SW 1271 (cell line): ENCODE measurements at regions not wholly inside any gene's neighbourhood (a gene's known extent, or its start where the extent isn't known, plus 50 kb on each side); places are given as distances from the start of the nearest gene placed in this dataset.

Experiments used
- DNase-seq, 2 experiments: peaks; one replicate each; lab custom pipeline; 2025; lab: John Stamatoyannopoulos, UW

DNA sequence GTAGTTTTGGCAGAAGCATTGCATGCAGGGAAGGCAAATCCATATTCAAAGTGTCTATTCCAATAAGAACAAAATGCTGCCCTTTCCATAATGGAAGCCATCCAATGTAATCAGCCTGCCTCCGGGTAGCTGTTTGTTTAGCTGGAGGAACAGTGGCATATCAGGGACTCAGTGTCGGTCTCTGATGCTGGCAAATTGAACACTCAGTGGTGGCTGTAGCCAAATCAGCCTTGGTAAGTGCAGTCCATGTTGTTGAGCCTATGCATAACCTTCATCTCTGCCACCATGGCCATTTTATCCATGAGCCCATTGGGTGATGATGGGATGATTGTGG lies 147.8 kb upstream of the MAX start:
- no peak for DNase-seq

DNA sequence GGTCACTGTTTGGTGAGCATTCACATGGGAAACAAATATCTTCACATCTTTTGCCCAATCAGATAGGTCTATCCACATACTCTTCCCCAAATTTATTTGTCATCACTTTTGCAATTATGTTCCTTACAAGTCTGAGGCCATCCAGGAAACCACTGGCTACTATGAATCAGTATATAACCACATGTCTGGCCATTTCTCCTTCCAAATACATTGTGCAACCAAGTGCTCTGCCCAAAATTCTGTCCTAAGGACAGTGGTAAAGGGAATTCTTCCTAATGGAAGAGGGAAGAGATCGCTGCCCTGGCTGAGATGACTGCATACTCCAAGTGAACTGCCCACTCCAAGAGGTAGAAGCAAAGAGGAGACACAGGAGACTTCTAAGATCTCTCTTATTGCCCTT lies 148.9 kb upstream of the MAX start:
- DNase-seq = no peak

DNA sequence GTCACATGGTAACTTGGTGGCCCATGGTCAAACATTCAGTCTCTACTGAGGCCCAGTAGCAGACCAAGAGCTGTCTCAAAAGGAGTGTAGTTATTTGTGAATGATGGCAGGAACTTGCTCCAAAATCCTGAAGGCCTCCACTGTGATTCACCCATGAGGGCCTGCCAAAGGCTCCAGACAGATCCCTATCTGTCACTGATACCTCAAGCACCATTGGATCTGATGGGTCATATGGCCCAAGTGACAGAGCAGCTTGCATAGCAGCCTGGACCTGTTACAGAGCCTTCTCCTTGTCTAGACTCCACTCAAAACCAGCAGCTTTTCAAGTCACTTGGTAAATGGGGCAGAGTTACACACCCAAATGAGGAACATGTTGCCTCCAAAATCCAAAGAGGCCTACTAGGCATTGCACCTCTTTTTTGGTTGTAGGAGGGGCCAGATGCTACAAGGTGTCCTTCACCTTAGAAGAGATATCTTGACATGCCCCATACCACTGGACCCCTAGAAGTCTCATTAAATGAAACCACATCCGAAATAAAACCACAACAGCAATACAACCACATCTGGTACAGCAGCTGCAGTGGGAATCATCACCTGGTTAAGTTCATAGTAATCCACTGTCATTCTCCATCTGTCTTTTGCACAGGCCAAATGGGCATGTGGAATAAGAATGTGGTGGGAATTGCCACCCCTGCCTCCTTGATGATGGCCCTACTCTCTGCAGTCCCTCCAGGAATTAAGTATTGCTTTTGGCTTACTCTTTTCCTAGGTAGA lies 150.4 kb upstream of the MAX start:
- no peak for DNase-seq

DNA sequence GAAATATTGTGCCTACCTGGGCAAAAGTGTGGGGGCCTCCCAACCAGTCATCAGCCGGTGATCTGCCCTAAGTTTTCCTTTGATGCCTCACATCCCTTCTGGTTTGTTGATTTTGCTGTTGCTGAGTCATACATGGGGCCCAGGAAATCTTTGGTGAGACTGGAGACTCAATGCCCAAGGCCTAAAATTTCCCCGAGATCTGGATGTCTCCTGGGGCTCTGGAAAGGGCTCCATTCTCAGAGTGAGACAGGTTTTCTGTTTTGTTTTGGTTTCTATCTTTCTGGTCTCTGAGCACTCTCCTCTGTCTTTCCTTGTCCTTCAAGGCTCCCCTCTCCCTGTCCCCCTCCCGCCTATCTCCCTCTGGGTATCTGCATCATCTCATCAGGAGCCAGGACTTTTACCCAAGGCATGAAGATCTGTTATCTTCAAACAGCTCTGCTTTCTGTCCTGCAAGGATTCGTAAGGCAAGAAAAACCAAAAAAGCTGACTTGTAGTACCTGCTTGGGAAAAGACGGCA lies 152.8 kb upstream of the MAX start:
- peak; percentile 42 to 50 for DNase-seq

DNA sequence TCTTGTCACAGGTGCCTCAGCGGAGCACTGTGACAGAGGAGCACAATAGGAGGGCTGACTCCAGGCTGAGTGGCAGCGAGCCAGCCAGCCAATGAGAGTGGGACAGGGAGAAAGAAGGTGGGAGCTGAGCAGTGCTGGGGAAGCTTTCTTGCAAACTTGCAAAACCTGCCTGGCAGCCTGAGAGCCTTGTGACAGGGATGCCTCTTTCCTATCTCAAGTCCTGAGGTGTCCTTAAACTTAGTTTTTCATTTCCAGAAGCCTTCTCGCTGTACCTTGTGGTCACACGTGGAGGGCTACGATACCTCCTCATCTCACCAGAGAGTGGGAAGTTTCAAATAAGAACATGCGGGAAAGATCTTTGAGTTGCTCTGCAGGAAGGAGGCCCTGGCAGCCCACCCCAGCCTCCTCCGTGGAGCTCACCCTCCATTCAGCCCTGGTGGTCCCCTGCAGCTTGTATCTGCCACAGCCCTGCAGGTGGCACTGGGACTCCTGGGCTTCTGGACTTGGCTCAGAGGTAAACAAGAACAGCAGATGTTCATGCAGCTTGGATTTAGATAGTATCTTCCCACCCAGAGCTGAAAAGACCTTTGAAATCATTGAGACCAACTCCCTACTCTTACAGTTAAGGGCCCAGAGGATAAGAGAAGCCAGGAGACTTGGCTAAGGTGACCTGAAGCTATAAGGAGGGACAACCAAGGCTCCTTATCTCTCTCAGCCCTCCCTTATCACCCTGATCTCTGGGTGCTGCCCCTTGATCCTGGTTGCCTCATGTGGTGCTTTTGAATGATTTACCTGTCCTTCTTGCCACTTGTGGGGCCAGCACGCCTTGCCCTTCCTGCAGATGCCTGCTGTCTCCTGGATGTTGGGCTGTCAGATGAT lies 153.5 kb upstream of the MAX start:
- no peak for DNase-seq

DNA sequence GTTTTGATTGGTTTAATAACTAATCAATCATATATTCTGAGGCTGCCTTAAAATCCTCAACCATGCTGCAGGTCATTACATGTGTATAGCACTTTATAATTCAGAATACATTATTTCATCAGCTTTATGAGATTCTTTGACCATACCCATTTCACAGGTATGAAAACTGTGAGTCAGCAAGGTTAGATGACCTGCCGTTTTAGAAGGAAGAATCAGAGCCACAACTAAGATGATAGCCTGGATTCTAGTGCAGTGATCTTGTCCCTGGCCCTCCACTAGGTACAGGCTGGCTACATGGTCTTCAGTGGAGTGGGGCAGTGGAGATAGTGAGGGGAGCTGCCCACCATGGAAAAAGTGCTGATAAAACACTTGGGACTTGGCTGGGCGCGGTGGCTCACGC lies 154.4 kb upstream of the MAX start:
- DNase-seq = no peak

DNA sequence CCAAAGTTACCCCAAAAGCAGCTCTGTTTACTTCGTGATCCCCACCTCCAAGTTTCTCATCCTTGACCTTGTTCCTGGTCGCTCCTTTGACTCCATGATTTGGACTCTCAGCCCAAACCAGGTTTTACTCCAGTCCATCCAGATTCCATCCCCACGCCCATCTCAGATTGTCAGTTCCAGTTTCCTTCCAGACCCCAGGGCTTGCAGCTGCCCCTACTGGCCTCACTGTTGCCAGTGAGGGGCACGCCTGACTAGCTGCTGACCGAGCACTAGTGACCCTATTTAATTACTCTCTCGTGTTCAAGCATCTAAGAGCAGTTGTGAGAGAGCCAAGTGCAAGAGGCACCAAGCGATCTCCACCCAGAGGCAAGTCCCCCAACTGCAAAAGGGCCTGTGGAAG lies 155.1 kb upstream of the FUT8 start:
- no peak for DNase-seq

DNA sequence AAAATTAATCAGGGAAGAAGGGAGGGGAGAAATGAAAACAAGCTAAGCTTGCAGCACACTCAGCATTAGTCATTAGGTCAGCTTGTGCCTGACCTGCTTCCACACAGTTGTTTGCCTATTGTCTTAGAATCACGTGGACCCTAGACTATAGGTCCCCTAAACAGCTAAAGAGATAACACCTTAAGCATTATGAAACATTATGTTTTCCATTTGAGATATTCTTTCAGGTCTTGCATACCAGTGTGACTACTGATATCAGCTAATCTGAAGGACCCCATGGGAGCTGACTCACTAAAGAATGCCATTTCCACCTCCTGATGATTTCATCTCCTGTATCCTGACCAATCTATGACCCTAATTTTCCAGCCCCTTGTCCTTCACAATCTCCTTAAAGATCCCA lies 154.1 kb upstream of the FUT8 start:
- peak; percentile 26 to 77 for DNase-seq

DNA sequence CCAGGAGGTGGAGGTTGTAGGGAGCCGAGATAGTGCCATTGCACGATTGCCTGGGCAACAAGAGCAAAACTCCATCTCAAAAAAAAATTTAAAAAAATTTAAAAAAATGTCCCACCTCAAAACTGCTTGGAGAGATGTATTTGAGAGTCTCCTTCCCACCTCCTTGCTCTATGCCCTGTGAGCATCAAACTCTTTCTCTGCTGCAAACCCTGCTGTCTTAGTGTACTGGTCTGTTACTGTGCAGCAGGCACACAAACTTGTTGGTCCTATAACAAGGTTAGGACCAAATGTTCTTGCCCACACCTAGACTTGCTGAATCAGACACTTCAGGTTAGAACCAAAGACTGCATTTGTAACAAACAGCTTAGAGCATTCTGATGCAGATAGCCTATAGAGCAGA lies 153.5 kb upstream of the FUT8 start:
- no peak for DNase-seq

DNA sequence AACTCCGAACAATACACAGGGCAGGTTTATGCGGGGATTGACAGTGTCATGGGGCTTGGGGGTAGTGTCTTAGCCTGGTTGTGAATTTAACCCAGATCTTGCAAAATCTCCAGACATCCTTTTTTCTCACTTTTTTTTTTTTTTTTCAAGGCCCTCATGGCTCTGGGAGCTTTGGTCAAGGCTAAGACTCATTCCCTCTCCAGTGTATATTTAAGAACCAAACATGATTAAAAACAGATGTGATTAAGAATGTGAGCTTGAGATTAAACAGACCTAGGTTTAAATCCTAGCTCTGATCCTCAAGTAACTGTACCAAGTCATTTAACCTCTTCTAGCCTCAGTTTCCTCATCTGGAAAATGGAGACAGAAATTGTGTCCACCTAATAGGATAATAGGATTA lies 151.7 kb upstream of the FUT8 start:
- no peak for DNase-seq

DNA sequence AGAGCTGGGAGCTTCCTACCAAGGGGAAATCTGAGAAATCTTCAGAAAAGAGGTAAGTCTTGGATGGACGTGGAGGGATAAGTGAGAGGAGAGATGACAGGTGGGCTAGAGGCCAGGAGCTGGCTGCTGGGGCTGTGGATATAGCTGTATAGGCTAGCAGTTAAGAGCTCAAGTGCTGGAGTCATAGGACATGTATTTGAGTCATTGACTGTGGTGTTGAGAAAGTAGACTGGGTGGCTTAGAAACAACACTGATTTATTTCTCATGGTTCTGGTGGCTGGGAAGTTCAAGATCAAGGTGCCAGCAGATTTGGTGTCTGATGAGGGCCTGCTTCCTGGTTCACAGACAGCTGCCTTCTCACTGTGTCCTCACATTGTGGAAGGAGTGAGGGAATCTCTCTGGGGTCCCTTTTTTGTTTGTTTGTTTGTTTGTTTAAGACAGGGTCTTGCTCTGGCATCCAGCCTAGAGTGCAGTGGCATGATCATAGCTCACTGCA lies 151.1 kb upstream of the FUT8 start:
- DNase-seq = peak in 1 of 2 experiments; percentile 10

DNA sequence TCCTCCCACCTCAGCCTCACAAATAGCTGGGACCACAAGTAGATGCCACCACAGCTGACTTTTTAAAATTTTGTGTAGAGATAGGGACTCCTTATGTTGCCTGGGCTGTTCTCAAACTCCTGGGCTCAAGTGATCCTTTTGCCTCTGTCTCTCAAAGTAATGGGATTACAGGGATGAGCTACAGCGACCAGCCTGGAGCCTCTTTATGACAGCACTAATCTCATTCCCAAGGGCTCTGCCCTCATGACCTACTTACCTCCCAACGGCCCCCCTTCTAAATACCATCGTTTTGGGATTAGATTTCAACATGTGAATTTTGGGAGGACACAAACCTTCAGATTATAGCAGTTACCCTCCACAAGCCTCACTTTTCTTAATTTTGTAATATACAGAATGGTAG lies 150.6 kb upstream of the FUT8 start:
- no peak for DNase-seq

DNA sequence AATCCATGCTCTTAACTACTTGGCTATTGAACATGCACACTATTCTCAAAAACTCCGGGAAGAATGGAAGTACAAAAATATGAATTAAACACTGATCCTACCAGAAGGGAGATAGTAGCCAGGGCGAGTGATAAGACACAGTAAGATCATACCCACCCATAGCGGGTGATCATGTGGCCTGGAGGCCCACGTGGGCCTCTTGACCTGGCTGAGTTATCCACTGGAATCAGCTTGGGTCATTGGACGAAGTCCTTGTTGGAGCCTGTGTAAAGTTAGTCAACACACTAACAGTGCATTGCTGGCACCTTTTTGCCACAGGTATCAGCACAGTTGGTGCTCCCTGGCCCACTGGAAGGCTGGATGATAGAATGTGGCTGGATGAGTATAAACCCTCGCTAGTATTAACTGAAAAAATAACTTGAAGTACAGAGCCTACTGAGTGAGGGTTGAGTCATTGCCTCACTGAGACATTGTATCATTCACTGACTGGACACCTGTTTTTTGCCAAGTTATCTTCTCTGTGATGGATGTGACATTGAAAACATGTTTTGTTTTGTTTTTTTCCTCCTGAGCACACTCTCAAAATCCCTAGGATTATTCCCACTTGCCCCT lies 149.2 kb upstream of the FUT8 start:
- no peak for DNase-seq

DNA sequence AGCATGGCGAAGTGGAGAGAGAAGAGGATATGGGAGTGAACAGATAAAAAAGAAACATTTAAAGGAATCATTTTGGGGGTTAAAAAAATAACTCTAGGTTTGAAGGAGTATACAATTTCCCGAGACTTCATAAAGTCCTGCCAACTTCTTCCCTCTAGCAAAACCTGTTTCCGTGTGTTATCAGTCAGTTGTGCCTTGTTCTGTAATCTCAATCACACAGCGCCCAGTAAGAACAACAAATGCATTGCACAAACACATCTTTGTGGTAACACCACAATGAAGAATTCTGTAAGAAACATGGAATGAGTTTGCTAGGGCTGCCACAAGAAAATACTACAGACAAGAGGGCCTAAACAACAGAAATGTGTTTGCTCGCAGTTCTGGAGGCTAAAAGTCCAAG lies 144.7 kb upstream of the FUT8 start:
- DNase-seq = no peak

DNA sequence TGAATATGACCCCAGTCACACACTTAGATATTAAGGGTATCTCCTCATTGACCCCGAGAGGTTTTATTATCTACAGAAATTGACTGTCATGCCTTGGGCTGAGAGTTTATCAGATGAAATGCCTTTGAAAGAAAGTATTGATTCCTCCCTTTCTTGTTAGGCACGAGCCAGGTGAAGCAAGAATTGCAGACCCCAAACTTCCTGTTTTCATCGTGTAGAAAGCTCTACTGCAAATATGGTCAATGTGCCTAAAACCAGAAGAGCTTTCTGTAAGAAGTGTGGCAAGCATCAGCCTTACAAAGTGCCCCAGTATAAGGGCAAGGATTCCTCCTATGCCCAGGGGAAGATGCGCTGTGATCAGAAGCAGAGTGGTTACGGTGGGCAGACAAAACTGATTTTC lies 143.9 kb upstream of the FUT8 start:
- DNase-seq = no peak

DNA sequence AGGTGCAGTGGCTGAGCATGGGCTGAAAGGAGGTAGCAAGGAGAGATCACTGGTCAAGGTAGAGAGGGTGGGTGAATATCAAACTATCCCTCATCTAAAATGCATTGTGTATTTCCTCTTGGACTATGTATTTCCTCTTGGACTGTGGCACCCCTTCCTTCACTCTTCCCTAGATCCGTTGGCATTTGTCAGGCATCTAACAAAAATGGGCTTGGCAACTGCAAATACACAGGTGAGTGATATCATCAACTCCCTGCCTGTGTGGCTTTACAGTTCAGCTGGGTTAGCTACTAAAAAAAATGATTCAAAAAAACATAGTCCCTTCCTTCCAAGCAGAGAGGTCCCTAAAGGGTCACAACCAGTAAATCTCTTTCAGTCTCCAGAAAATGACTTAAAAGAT lies 142.8 kb upstream of the FUT8 start:
- DNase-seq = no peak

DNA sequence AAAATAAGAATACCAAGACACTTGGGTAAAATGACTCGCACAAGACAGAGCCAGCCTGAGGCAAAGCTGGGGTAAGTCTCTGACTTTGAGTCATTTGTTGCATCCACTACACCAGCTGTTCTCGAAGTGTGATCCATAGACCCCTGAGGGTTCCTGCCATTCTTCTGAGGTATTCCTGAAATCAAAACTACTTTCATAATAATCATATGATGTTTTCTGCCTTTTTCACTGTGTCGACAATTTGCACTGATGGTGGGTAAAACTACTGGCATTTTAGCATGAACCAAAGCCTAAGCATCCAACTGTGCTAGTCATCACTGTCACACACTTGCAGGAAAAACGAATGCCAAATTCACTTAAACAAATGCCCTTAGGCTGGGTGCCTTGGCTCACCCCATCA lies 135.5 kb upstream of the FUT8 start:
- no peak for DNase-seq

DNA sequence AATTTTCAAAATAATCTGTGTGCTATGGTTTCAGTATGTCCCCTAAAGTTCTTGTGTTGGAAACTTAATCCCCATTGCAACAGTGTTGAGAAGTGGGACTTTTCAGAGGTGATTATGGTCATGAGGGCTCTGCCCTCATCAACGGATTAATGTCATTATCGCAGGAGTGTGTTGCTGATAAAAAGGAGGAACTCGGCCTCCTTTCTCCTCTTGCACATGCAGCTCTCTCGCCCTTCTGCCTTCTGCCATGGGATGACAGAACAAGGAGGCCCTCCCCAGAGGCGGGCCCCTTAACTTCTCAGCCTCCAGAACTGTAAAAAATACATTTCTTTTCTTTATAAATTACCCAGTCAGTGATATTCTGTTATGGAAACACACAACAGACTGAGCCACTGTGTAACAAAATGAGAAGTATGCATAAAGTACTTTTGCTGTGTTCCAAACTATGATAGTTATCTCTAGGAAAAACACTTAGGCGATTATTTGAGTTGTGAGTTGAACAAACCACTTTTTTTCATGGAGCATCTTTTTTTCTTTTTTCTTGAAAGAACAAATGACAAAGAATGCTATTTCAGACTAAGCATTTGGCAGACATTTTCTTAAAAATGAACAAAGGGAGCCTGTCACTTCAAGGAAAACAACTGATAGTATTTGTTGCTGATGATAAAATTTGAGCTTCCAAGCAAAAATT lies 134.8 kb upstream of the FUT8 start:
- DNase-seq = no peak

DNA sequence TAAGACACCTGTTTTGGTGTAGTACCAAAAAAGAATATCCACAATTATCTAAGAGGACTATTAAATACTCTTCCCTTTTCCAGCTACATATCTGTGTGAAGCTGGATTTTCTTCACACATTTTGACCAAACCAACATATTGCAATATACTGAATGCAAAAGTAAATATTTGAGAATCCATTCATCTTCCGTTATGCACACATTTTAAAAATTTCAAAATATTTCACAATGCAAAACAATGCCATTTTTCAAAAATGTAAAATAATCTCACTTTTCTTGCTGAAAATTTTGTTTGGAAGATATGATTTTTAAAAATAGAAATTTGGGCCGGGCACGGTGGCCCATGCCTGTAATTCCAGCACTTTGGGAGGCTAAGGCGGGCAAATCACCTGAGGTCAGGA lies 133.9 kb upstream of the FUT8 start:
- DNase-seq = no peak

DNA sequence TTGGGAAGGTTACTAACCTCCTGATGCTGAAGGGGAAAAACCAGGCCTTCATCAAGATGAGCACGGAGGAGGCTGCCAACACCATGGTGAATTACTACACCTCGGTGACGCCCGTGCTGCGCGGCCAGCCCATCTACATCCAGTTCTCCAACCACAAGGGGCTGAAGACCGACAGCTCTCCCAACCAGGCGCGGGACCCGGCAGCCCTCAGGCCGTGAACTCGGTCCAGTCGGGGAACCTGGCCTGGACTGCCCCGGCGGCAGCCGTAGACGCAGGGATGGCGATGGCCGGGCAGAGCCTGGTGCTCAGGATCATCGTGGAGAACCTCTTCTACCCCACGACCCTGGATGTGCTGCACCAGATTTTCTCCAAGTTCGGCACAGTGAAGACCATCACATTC lies 133.0 kb upstream of the FUT8 start:
- no peak for DNase-seq

DNA sequence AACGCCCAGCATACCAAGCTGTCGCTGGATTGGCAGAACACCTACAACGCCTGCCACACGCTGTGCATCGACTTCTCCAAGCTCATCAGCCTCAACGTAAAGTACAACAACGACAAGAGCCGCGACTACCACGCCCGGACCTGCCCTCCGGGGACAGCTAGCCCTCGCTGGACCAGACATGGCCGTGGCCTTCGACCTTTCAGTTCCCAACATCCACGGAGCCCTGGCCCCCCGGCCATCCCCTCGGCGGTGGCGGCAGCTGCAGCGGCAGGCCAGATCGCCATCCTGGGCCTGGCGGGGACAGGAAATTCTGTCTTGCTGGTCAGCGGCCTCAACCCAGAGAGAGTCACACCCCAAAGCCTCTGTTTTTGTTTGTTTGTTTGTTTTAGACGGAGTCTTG lies 132.6 kb upstream of the FUT8 start:
- no peak for DNase-seq

DNA sequence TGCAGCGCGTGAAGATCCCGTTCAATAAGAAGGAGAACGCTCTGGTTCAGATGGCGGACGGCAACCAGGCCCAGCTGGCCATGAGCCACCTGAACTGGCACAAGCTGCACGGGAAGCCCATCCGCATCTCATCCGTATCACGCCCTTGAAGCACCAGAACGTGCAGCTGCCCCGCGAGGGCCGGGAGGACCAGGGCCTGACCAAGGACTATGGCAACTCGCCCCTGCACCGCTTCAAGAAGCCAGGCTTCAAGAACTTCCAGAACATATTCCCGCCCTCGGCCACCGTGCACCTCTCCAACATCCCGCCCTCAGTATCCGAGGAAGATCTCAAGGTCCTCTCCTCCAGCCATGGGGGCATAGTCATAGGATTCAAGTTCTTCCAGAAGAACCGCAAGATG lies 131.9 kb upstream of the FUT8 start:
- DNase-seq = no peak
